CD1c-positive myeloid dendritic cell (primary cell): ENCODE measurements at regions not wholly inside any gene's neighbourhood (a gene's known extent, or its start where the extent isn't known, plus 50 kb on each side); places are given as distances from the start of the nearest gene placed in this dataset.
"Not testable (repeated sequence)": the region's sequence is repeated elsewhere in the genome, so short reads cannot be mapped to it uniquely, and the experiment has no call there.

Experiments
- DNase-seq: peaks from one replicate; pipeline ENCODE4 v3.0.0-alpha.2; 2016; ENCODE audit errors: extremely low spot score

- no peak for DNase-seq
Measured at GRCh38 chr2:175829741-175830140, 172.3 kb downstream of the LNPK start.

DNA sequence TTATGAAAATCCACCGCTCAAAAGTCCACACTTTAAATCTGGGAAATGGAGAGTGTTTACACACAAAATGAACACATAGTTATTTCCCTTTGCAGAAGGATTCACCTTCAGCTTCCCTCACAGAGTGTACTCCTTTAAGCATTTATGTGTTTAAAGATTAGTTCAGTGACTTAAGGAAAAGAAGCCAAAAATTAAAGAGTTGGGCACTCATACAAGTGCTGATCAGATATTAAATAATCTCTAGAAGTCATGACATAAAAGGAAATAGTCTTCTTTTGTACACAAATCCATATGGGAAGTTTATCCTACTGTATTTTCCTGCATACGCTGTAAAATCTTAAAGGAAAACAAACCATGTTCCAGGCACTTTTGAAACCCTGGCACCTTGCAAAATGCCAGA lies 174.2 kb downstream of the LNPK start:
- DNase-seq, result no peak

DNA sequence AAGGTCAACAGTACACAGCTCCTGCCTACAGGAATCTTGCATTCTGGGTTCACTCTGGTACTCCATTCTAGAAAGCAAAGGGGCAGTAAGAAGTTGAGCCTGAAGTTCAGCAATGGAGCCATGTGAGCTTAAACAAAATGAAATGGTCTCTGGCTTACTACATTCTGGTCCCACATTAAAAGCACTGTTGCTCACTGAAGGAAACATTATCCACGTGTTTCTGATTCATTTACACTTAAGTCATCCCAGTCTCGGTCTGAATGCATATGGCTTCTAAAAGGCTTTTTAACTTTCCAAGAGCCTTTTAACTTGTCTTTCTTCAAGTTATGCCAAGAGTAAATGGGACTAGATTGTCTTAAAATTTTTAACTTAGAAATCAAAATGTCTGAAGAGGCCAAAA lies 177.8 kb downstream of the LNPK start:
- DNase-seq, result no peak

DNA sequence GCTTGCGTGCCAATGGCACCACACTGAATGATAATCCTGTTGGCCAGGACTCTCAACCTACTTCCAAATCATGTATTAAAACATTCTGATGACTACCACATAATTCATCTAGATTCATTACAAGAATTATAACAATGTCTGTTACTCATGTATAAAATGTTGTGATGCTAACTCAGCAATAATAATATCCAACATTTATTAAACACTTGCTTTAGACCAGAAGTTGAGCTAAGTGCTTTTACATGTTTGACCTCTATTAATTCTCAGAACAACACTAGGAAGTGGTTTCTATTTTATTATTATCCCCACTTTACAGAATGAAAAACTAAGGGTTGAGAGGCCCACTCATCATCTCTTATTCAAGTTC lies 178.4 kb downstream of the LNPK start:
- DNase-seq, result no peak

DNA sequence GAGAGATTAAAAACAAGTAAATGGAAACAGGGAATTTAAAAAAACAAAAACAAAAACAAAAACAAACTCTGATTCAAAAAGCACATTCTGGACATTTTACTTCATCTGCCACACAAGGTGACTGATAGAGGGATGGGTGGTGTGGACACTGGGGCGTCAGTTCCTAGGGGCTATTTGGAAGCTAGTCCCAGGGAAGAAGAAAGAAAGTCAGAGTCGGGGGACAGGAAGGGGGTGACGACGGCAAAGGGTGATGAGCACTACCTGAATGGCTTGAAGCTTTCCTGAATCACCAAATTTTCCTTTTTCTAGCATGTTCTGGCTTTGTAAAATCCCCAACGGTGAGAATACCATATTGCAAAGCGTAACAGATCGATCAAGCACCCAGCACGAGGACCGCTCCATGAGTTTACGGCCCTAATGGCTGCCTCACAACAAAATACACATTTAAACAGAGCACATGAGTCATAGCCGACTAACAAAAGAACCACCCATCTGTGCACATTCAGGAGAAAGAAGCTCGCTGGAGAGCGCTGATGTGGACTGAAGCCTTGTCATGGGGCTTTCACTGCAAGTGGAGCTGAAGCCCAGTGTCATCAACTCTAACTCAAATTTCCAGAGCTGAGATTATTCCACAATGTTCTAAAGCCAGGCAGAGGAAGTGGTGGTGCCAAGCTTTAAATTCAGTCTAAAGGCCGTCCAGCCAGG lies 178.9 kb downstream of the LNPK start:
- DNase-seq, result no peak

- no peak for DNase-seq
Measured at GRCh38 chr2:175817221-175817620, 184.8 kb downstream of the LNPK start.

GRCh38 chr2:175815537-175815936 lies 186.5 kb downstream of the LNPK start:
- DNase-seq, result no peak

DNA sequence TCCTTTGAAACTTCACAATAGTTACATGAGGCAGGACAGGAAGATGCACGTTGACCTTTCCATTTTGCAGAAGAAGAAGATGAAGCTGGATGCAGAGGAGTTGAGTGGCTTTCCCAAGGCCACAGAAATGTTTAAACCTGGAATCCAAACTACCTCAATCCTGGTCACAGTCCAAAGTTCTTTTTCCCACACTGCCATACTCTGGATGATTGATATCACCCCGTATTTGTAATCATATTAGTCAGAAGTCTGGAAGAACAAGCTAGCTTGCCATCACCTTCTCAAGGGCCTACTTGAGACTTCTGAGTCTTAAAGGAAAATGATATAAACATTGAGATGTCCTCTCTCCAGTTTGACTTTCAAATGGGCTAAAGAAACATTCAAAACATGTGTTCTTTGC lies 190.1 kb downstream of the LNPK start:
- no peak for DNase-seq

GRCh38 chr2:175808858-175809257 lies 193.2 kb downstream of the LNPK start:
- no peak for DNase-seq

- no peak for DNase-seq
Measured at GRCh38 chr2:175808078-175808477, 194.0 kb downstream of the LNPK start.

- DNase-seq, result no peak
Measured at GRCh38 chr2:175807031-175807873, 194.8 kb downstream of the LNPK start.

DNA sequence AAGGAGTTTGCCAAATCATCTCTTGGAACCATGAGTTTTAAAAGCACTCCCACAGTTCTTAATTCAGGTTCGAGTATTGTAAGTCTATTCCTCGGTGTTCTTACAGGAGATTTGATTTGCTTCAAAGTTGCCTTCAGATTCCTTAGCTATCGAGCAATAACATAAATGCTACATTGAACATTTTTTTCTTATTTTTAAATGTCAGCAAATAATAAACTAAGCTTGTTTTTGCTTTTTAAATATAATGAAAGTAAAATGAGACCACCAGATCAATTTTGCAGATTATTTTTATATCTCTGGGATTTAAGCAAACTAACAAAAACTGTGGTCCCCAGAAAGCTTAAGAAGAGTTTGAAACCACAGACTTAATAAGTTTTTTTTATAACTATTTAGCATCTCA lies 195.5 kb downstream of the LNPK start:
- DNase-seq, result no peak

DNA sequence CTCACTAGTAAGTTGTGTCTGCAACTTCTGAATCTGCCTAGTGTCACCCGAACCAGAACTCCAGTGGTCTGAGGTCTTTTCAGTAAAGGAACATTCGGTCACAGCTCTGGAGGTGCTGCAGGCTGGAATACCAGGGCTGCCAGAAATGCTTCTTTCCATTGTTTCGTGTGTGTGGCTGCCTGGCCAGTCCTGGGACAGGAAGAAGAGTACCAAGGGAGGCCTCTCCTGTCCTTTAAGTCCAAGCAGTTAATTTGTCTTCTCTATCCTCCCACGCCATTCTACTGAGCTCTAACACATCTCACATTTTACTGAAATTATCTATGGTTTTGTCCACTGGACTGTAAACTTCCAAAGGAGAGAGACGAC lies 196.0 kb downstream of the LNPK start:
- no peak for DNase-seq

- no peak for DNase-seq
Measured at GRCh38 chr2:175805442-175806124, 196.5 kb downstream of the LNPK start.

DNA sequence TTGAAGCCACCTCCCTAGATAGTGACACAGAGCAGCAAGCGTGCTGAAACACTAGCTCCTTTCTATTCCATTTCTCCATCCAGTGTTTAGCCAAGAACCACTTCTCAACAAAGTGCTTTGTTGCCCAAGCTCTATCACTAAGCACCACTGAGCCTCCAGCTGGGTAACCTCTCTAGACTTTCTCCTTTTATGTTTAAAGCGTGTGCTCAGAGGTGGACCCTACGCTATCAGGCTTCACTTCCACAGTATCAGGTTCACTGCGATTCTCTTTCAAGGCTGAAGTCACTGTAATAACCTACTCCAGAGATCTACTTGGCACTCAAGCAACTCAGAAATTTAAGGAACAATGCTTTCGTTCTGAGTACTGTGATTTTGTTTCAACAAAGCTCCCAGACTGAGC lies 197.9 kb downstream of the LNPK start:
- no peak for DNase-seq

DNA sequence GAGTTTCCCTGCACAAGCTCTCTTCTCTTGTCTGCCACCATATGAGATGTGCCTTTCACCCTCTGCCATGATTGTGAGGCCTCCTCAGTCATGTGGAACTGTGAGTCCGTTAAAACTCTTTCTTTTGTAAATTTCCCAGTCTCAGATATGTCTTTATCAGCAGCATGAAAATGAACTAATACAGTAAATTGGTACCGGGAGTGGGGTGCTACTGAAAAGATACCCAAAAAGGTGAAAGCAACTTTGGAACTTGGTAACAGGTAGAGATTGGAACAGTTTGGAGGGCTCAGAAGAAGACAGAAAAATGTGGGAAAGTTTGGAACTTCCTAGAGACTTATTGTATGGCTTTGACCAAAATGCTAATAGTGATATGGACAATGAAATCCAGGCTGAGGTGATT lies 205.6 kb downstream of the LNPK start:
- DNase-seq, result not testable (repeated sequence)

- DNase-seq, result no peak
Measured at GRCh38 chr2:175793648-175794047, 208.4 kb downstream of the LNPK start.

GRCh38 chr2:175792881-175793280 lies 209.2 kb downstream of the LNPK start:
- no peak for DNase-seq

GRCh38 chr2:175792199-175792598 lies 209.9 kb downstream of the LNPK start:
- DNase-seq, result no peak

GRCh38 chr2:175786471-175787124 lies 215.5 kb downstream of the LNPK start:
- no peak for DNase-seq

DNA sequence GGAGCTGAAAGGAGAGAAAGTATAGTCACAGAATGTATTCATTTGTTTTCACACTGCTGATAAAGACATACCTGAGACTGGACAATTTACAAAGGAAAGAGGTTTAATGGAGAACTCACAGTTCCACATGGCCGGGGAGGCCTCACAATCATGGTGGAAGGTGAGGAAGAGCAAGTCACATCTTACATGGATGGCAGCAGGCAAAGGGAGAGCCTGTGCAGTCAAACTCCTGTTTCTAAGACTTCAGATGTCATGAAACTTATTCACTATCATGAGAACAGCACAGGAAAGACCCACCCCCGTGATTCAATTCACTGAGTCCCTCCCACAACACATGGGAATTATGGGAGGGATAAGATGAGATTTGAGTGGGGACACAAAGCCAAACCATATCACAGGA lies 224.7 kb downstream of the LNPK start:
- not testable (repeated sequence) for DNase-seq

GRCh38 chr2:175769200-175769599 lies 232.9 kb downstream of the LNPK start:
- DNase-seq, result no peak
